BJ (cell line): ENCODE measurements at regions not wholly inside any gene's neighbourhood (a gene's known extent, or its start where the extent isn't known, plus 50 kb on each side); places are given as distances from the start of the nearest gene placed in this dataset.
"Not testable (repeated sequence)": the region's sequence is repeated elsewhere in the genome, so short reads cannot be mapped to it uniquely, and the experiment has no call there.

Experiments
- CTCF ChIA-PET: fragments of 350-600 bp; formaldehyde crosslinking; extraction: SDS; loops from one replicate; lab custom pipeline; 2021; ENCODE audit warnings: antibody characterized with exemption, inconsistent platforms; lab: Yijun Ruan, JAX
- POLR2A ChIA-PET: fragments of 300-600 bp; sonication (Branson Sonifier 250); formaldehyde crosslinking; extraction: SDS; loops from one replicate; lab custom pipeline; 2021; ENCODE audit warnings: antibody characterized with exemption; lab: Charles Lee
- DNase-seq: peaks from one replicate; pipeline ENCODE4 v3.0.0-alpha.2; 2011; ENCODE audit warnings: low read depth
- H3K27me3 ChIP-seq: 2 replicates; pipeline ENCODE4 v1.6.0; 2011; ENCODE audit warnings: low read length; ENCODE audit not compliant: control insufficient read depth, insufficient read depth
- H3K36me3 ChIP-seq: 2 replicates; pipeline ENCODE4 v1.5.1; 2011; ENCODE audit warnings: low read length; ENCODE audit not compliant: control insufficient read depth, insufficient read depth
- H3K4me3 ChIP-seq: 2 replicates; pipeline ENCODE4 v1.5.1; 2011; ENCODE audit warnings: low read depth, mild to moderate bottlenecking, control low read depth, low read length
- TF ChIP-seq, protein P1 (sequence below): IDR thresholded peaks from 2 replicates; pipeline ENCODE4 v1.5.1; 2011; ENCODE audit warnings: low read depth, mild to moderate bottlenecking, control low read depth, inconsistent platforms, low read length, moderate library complexity; ENCODE audit not compliant: insufficient read depth

DNA sequence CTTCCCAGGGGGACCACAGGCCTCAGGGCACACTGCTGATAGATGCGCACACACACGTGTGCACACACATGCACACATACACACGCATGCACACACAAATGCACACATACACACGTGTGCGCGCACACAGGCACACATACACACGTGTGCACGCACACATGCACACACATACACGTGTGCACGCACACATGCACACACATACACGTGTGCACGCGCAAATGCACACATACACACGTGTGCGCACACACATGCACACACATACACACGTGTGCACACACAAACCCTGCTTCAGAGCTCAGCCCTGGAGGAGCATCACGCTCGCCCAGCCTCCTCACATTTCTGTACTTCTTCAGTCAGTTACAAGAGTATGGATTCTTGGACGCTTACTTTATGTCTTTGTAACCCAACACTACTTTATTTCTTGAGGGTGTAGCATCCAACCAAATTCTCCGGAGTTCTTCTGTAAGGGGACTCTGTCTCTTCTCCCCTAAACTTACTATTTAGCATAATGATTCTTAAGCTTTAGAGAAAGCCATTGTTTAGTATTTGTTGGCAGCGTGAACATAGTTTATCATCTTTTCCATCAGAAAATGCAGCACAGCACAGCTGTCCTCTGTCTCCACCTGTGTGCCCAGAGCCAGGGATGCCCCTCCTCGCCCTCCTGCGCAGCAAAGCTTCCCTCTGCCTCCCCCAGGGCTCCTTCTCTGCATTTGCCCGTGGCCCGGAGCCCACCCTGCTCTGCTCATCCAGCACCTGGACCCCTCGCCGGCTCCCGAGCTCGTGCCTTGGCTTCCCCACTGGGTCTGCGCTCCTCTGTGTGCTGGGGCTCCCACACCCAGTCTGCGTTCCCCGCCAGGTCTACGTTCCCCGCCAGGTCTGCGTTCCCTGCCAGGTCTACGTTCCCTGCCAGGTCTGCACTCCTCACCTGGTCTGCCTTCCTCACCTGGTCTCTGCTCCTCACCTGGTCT, 74.4 kb upstream of the CTDP1 start:
- CTCF ChIA-PET = interaction anchor here (1.0 kb wide), 1 partner anchor 75 kb away, joined by 3 read pairs; no protein-coding TSS in a partner anchor
- POLR2A ChIA-PET = no interaction called here
- TF ChIP-seq, protein P1, sequence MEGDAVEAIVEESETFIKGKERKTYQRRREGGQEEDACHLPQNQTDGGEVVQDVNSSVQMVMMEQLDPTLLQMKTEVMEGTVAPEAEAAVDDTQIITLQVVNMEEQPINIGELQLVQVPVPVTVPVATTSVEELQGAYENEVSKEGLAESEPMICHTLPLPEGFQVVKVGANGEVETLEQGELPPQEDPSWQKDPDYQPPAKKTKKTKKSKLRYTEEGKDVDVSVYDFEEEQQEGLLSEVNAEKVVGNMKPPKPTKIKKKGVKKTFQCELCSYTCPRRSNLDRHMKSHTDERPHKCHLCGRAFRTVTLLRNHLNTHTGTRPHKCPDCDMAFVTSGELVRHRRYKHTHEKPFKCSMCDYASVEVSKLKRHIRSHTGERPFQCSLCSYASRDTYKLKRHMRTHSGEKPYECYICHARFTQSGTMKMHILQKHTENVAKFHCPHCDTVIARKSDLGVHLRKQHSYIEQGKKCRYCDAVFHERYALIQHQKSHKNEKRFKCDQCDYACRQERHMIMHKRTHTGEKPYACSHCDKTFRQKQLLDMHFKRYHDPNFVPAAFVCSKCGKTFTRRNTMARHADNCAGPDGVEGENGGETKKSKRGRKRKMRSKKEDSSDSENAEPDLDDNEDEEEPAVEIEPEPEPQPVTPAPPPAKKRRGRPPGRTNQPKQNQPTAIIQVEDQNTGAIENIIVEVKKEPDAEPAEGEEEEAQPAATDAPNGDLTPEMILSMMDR = no peak
- DNase-seq = no peak
- no peaks in the 10 kb centered on the region for H3K36me3 ChIP-seq
- no peaks in the 10 kb centered on the region; the same call in 1 of the 2 replicates for H3K27me3 ChIP-seq
- no peak overlapping the region for H3K4me3 ChIP-seq

DNA sequence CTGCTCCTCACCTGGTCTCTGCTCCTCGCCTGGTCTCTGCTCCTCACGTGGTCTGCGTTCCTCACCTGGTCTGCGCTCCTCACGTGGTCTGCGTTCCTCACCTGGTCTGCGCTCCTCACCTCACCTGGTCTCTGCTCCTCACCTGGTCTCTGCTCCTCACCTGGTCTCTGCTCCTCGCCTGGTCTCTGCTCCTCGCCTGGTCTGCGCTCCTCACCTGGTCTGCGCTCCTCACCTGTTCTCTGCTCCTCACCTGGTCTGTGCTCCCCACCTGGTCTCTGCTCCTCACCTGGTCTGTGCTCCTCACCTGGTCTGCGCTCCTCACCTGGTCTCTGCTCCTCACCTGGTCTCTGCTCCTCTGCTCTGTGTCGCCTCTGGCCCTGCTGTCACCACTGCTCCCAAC, 73.5 kb upstream of the CTDP1 start:
- H3K4me3 ChIP-seq, H3K27me3 ChIP-seq, POLR2A ChIA-PET, DNase-seq, H3K36me3 ChIP-seq, CTCF ChIA-PET: not testable (repeated sequence)

DNA sequence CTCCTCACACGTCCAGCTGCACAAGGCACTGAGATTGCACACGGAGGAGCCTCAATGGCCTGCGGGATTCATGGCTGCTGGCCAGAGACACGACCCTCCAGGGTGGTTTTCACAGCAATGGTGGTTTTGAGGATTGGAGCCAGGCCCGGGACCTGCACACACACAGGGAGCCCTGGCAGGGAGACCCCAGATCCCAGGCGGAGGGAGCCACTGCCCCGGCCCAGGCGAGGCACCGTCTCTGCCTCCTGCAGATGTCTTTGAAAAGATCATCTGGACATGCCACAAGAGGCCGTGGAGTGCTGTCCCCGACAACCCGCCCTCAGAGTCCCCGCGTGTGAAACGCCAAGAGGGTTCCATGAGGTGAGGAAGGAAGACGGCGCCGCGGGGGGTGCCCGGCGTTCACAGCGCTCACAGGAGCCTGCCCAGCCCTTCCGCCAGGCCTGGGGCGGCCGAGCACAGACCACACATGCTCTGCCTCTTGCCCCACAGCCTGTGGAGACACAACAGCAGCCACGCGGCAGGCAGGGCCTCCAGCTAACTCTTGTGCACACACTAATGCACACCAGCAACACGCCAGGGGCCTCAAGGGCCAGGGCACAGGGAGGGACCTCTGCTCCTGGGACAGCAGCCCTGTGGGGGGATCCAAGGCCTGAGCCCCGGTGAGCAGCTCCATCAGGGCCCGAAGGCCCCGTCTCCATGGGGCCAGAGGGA, 72.8 kb upstream of the CTDP1 start:
- no peaks in the 10 kb centered on the region; the same call in 1 of the 2 replicates for H3K27me3 ChIP-seq
- POLR2A ChIA-PET = no interaction called here
- TF ChIP-seq, protein P1 = no peak
- no peak overlapping the region for H3K4me3 ChIP-seq
- no peaks in the 10 kb centered on the region for H3K36me3 ChIP-seq
- DNase-seq = no peak
- CTCF ChIA-PET = no interaction called here

DNA sequence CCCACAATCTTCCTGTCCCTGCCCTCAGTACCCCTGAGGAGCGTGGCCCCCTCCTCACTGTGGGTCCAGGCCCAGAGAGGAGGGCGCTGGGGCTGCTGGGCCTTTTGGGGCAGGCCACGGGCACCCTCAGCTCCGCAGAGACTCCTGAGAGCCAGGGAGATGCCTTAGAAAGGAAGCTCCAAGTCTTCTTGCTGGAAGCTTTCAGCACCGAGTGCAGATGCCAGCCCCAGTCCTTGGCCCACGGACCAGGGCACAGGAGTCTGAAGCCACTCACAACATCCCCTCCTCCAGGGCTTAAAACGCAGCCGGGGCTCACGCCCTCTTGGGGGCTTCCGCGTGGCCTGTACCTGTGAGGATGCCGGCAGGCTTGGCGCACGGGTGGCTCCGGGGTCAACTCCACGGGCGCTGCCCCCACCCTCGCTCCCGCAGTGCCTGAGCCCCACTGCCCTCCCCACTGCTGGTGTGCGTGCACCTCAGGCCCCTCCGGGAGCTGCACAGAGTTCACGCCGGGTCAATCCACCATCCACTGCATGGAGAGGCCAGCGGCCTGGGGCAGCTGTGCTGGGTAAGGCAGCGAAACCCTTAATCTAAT, 72.1 kb upstream of the CTDP1 start:
- no peak for DNase-seq
- ChIA-PET POLR2A (no interaction called here), CTCF (no interaction called here)
- Histone ChIP-seq H3K4me3 (no peak overlapping the region), H3K36me3 (no peaks in the 10 kb centered on the region), H3K27me3 (no peaks in the 10 kb centered on the region; the same call in 1 of the 2 replicates)
- TF ChIP-seq, protein P1 = no peak

DNA sequence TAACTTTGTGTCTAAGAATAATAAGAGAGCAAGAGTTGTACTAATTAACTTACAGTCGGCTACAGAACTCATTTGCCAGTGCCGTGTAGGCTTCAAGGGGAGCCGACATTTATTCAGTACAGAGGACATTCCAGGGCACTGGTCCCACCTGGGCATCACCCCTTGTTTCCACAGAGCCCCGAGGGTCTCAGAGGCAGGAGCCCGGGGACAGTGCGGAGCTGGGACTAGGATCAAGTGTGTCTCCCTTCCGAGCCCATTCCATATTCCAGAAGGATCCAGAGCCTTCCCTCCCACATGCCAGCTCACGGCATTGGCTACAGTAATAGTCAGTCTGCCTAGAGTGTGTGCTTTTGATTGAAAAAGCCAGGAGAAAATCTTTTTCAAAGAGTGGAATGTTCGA, 71.5 kb upstream of the CTDP1 start:
- H3K4me3 ChIP-seq = no peak overlapping the region
- TF ChIP-seq, protein P1 = no peak
- no peaks in the 10 kb centered on the region; the same call in 1 of the 2 replicates for H3K27me3 ChIP-seq
- POLR2A ChIA-PET = no interaction called here
- no peaks in the 10 kb centered on the region for H3K36me3 ChIP-seq
- CTCF ChIA-PET = no interaction called here
- DNase-seq = no peak
